GM23338 (cell line): ENCODE measurements at regions not wholly inside any gene's neighbourhood (a gene's known extent, or its start where the extent isn't known, plus 50 kb on each side); places are given as distances from the start of the nearest gene placed in this dataset.

Experiments
- CREB1 ChIP-seq: fragments of 250-450 bp; sonication (Bioruptor Pico); IDR thresholded peaks from 2 replicates; pipeline ENCODE4 v1.5.0; 2020; ENCODE audit warnings: low read depth, mild to moderate bottlenecking, moderate library complexity
- EZH2 ChIP-seq: fragments of 200-600 bp; sonication (generic); IDR thresholded peaks from one replicate; pipeline ENCODE4 v1.8.0; 2017; ENCODE audit warnings: antibody characterized with exemption, mild to moderate bottlenecking, low read depth; ENCODE audit not compliant: unreplicated experiment
- EZH2phosphoT487 ChIP-seq: fragments of 200-600 bp; sonication (generic); IDR thresholded peaks from one replicate; pipeline ENCODE4 v1.8.1; 2018; ENCODE audit warnings: antibody characterized with exemption; ENCODE audit not compliant: unreplicated experiment
- JUNB ChIP-seq: IDR thresholded peaks from one replicate; pipeline ENCODE4 v1.6.1; 2016; ENCODE audit warnings: antibody characterized with exemption; ENCODE audit not compliant: unreplicated experiment
- NANOG ChIP-seq: IDR thresholded peaks from 2 replicates; pipeline ENCODE4 v1.6.1; 2016; ENCODE audit warnings: antibody characterized with exemption, borderline replicate concordance
- POLR2AphosphoS5 ChIP-seq: IDR thresholded peaks from 2 replicates; pipeline ENCODE4 v1.6.1; 2016; ENCODE audit warnings: antibody characterized with exemption, low read depth
- STAT1 ChIP-seq: IDR thresholded peaks from one replicate; pipeline ENCODE4 v1.6.1; 2016; ENCODE audit warnings: antibody characterized with exemption; ENCODE audit not compliant: unreplicated experiment
- ZNF114 ChIP-seq: fragments of 250-450 bp; sonication (Bioruptor Pico); IDR thresholded peaks from 2 replicates; pipeline ENCODE4 v1.5.0; 2020; ENCODE audit warnings: mild to moderate bottlenecking, moderate library complexity
- ZNF331 ChIP-seq: fragments of 250-450 bp; sonication (Bioruptor Pico); IDR thresholded peaks from 2 replicates; pipeline ENCODE4 v1.5.0; 2020; ENCODE audit warnings: low read depth, mild to moderate bottlenecking, moderate library complexity
- TF ChIP-seq, protein P1 (sequence below), 2 experiments: fragments of 200-600 bp in 1 of 2; sonication (generic) in 1 of 2; conservative IDR thresholded peaks; 2 replicates each; pipeline versions ENCODE4 v1.5.1 to v1.6.1; 2016 to 2017; ENCODE audit warnings: antibody characterized with exemption in 2 of 2, low read depth in 2 of 2, mild to moderate bottlenecking in 2 of 2, moderate library complexity in 1 of 2
- TF ChIP-seq, protein P2 (sequence below): IDR thresholded peaks from one replicate; pipeline ENCODE4 v1.6.1; 2018; ENCODE audit warnings: antibody characterized with exemption; ENCODE audit not compliant: unreplicated experiment
- TF ChIP-seq, protein P3 (sequence below): IDR thresholded peaks from 2 replicates; pipeline ENCODE4 v1.6.1; 2016; ENCODE audit warnings: antibody characterized with exemption

DNA sequence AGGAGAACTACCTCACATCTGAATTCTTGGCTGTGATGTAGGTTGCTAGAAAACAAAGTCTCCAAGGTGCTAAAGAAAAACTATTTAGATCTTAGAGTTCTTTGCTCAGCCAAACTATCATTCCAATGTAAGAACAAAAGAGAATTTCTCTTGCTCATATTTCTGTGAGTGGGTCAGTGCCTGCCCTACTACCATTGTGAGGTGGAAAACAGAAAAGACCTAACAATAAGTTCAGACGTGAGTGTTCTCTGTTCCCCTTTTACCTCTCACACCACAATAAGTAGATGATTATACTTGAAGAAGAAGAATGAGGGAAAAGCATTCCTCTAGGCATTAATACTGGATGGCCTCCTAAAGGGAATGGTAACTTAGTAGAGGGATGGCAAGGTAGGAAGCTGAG is 187.4 kb upstream of the KITLG start:
- TF ChIP-seq, protein P1, sequence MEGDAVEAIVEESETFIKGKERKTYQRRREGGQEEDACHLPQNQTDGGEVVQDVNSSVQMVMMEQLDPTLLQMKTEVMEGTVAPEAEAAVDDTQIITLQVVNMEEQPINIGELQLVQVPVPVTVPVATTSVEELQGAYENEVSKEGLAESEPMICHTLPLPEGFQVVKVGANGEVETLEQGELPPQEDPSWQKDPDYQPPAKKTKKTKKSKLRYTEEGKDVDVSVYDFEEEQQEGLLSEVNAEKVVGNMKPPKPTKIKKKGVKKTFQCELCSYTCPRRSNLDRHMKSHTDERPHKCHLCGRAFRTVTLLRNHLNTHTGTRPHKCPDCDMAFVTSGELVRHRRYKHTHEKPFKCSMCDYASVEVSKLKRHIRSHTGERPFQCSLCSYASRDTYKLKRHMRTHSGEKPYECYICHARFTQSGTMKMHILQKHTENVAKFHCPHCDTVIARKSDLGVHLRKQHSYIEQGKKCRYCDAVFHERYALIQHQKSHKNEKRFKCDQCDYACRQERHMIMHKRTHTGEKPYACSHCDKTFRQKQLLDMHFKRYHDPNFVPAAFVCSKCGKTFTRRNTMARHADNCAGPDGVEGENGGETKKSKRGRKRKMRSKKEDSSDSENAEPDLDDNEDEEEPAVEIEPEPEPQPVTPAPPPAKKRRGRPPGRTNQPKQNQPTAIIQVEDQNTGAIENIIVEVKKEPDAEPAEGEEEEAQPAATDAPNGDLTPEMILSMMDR (conservative IDR thresholded peaks at IDR 0.05; ENCODE audit: low read depth in 2 of 2): no peak
- TF ChIP-seq STAT1: no peak
- no peak for TF ChIP-seq EZH2
- no peak for TF ChIP-seq POLR2AphosphoS5
- TF ChIP-seq, protein P2, sequence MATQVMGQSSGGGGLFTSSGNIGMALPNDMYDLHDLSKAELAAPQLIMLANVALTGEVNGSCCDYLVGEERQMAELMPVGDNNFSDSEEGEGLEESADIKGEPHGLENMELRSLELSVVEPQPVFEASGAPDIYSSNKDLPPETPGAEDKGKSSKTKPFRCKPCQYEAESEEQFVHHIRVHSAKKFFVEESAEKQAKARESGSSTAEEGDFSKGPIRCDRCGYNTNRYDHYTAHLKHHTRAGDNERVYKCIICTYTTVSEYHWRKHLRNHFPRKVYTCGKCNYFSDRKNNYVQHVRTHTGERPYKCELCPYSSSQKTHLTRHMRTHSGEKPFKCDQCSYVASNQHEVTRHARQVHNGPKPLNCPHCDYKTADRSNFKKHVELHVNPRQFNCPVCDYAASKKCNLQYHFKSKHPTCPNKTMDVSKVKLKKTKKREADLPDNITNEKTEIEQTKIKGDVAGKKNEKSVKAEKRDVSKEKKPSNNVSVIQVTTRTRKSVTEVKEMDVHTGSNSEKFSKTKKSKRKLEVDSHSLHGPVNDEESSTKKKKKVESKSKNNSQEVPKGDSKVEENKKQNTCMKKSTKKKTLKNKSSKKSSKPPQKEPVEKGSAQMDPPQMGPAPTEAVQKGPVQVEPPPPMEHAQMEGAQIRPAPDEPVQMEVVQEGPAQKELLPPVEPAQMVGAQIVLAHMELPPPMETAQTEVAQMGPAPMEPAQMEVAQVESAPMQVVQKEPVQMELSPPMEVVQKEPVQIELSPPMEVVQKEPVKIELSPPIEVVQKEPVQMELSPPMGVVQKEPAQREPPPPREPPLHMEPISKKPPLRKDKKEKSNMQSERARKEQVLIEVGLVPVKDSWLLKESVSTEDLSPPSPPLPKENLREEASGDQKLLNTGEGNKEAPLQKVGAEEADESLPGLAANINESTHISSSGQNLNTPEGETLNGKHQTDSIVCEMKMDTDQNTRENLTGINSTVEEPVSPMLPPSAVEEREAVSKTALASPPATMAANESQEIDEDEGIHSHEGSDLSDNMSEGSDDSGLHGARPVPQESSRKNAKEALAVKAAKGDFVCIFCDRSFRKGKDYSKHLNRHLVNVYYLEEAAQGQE: no peak
- TF ChIP-seq EZH2phosphoT487: no peak
- TF ChIP-seq ZNF114: no peak
- TF ChIP-seq NANOG: no peak
- TF ChIP-seq CREB1 (CRISPR knock-in tag): no peak
- TF ChIP-seq JUNB: no peak
- TF ChIP-seq ZNF331: no peak
- TF ChIP-seq, protein P3, sequence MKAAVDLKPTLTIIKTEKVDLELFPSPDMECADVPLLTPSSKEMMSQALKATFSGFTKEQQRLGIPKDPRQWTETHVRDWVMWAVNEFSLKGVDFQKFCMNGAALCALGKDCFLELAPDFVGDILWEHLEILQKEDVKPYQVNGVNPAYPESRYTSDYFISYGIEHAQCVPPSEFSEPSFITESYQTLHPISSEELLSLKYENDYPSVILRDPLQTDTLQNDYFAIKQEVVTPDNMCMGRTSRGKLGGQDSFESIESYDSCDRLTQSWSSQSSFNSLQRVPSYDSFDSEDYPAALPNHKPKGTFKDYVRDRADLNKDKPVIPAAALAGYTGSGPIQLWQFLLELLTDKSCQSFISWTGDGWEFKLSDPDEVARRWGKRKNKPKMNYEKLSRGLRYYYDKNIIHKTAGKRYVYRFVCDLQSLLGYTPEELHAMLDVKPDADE: no peak
